Fibroblast of pulmonary artery (primary cell): ENCODE measurements at regions not wholly inside any gene's neighbourhood (a gene's known extent, or its start where the extent isn't known, plus 50 kb on each side); places are given as distances from the start of the nearest gene placed in this dataset.
A peak's percentile ranks its signal among the peaks of the same experiment; 100 is the strongest.

Experiments
- DNase-seq: peaks from one replicate; pipeline ENCODE4 v3.0.0-alpha.2; 2010; ENCODE audit warnings: low read depth
- H3K4me3 ChIP-seq: replicated peaks from 2 replicates; pipeline ENCODE4 v1.5.1; 2011; ENCODE audit warnings: low read depth, mild to moderate bottlenecking, control low read depth, low read length, moderate library complexity
- CTCF ChIP-seq: IDR thresholded peaks from 2 replicates; pipeline ENCODE4 v1.5.1; 2011; ENCODE audit warnings: mild to moderate bottlenecking, control low read depth, low read length, inconsistent platforms; ENCODE audit errors: missing control alignments

- no peak for DNase-seq
- no peak for TF ChIP-seq CTCF
- no peak overlapping the region for H3K4me3 ChIP-seq
Measured at GRCh38 chr19:28949535-28949934, 263.4 kb downstream of the UQCRFS1 start.

GRCh38 chr19:28949027-28949426 lies 263.9 kb downstream of the UQCRFS1 start:
- H3K4me3 ChIP-seq = no peak overlapping the region
- DNase-seq = no peak
- TF ChIP-seq CTCF = no peak

DNA sequence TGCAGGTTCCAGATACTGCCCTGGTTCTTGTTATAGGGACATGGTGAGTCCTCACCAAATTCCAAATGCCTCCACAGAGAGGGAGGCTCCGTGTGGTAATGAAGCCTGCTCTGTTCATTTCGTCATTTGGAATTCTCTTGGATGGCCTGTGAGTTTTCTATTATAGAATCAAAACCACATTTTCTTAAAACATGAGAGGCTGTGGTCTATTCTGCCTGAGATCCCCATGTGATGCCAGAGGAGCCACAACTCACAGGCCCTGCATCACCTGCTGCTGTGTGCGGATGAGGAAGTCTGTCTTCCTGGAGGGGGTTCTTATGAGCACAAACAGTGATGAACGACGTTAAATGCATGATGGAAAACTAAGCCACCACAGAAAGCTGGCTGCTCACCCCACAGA lies 264.4 kb downstream of the UQCRFS1 start:
- no peak for TF ChIP-seq CTCF
- H3K4me3 ChIP-seq = no peak overlapping the region
- DNase-seq = no peak

DNA sequence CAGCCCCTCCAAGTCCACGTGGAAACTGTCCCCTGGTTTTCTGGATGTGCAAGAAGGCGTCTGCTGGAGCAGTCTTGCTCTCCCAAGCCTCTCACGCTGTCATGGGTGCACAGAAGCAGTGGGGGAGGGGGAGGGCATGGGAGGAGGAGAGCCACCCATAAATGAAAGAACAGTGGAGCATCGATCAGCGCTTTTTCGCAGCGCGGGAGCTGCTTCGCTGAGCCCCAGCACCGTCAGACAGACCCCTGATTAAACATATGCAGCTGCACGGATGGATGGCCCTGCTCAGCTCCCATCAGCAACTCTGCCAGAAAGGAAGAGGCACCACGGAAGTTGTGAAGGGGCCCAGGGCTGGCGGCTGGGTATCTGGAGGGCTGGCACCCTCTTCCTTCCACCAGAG lies 264.9 kb downstream of the UQCRFS1 start:
- DNase-seq = no peak
- no peak for TF ChIP-seq CTCF
- H3K4me3 ChIP-seq = no peak overlapping the region

DNA sequence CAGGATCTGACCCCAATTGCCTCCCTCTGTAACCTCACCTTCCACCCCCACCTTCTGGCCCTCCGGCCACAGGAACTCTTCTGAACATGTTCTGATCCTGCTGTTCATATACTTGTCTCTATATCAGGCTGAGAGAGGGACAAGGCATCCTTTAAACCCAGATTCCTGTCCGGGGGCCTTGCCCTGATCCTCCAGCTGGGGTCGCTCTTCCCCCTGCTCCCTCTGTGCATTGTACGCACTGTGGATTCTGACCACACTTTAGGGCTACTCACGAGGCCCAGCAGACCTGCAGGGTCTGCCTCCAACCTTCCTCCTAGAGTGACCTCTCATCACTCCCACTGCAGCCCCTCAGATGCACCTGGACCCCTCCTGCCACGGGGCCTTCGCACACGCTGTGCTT lies 269.3 kb downstream of the UQCRFS1 start:
- no peak overlapping the region for H3K4me3 ChIP-seq
- TF ChIP-seq CTCF = no peak
- DNase-seq = no peak

DNA sequence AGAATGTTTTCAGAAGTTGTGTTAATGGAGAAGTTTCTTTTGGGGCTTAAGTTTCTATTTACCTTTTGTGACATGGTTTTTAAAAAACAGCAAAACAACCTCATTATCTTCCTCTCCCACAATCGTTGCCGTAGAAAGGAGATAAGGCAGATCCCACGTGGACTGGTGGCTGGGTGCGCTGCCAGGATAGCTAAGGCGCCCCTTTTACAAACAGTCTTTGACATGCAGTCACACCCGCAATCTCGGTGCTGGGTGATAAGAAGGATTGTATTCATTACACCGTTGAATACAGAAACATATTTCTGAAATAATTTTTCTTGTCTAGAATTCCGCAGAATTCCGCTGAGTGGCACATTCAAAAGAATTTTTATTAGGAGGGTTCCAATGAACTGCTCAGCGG lies 271.1 kb downstream of the UQCRFS1 start:
- DNase-seq = peak; percentile 20
- no peak for TF ChIP-seq CTCF

GRCh38 chr19:28940751-28941500 lies 272.0 kb downstream of the UQCRFS1 start:
- TF ChIP-seq CTCF = no peak

More for the DNA sequence above, 271.1 kb downstream of the UQCRFS1 start:
- no peak overlapping the region for H3K4me3 ChIP-seq

More at GRCh38 chr19:28940751-28941500, 272.0 kb downstream of the UQCRFS1 start:
- DNase-seq = peak; percentile 75
- H3K4me3 ChIP-seq = no peak overlapping the region
